HUDEP-2 (cell line): ENCODE measurements at regions not wholly inside any gene's neighbourhood (a gene's known extent, or its start where the extent isn't known, plus 50 kb on each side); places are given as distances from the start of the nearest gene placed in this dataset.

Experiments used
- DNase-seq, 76 experiments: peaks; one replicate each; lab custom pipeline; 2025; ENCODE audit not compliant: unreplicated experiment in 76 of 76; lab: John Stamatoyannopoulos, UW

DNA sequence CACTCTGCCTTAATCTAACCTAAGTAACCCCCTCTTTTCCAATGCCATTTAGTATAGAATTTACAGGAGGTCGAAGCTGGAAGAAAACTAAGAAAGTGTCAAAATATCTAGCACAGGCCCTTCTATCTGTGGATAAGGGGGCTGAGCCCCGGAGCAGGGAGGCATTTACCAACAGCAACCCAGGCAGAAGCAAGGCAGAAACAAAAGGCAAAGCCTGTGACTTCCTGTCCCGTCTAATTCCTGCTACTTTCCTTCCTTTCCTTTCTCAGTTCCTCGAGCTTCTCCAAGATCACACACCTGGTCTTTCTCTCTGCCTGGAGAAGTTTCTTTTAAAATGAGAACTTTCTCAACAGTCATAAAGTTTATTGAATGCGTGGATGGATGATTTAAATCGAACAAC is 146.0 kb downstream of the FOXA2 start:
- DNase-seq, result no peak

DNA sequence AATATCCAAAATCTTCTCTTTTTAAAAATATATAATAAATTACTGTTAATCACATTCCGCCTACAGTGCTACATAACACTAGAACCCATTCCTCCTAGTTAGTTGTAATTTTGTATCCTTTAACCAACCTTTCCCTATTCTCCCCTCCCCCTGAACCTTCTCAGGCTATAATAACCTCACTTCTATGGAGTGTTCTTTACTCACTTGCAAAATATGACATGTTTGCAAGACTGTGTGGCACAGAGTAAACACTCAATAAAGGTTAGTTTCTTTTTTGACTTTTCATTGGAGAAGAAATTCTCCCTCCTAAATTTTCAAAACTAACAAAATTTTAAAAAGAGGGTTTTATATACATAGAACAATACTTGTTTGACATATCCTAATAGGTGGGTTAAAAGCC is 147.0 kb downstream of the FOXA2 start:
- DNase-seq, result no peak

- no peak for DNase-seq
These were observed 153.0 kb downstream of the FOXA2 start for GRCh38 chr20:22431419-22431818.

DNA sequence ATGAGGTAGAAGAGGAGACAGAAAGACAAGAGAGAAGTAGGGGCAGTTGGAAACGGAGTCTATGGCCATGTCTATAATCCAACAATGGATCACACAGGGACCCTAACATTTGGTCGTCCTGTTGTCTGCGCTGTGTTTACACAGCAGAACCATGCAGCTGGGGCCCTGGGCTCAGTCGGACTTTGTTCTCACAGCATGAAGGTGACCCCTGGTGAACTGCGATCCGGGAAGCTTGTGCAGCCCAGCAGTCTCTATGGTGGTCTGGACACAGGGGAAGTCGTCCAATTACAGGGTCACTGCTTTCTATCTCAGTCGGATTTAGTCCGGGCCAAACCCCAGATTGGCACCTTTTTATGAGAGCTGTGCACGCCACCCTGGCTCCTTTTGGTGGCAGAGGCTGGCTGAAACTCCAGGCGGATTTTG is 153.6 kb downstream of the FOXA2 start:
- no peak for DNase-seq

- DNase-seq, result no peak
These were observed 154.1 kb downstream of the FOXA2 start for GRCh38 chr20:22430154-22430745.

DNA sequence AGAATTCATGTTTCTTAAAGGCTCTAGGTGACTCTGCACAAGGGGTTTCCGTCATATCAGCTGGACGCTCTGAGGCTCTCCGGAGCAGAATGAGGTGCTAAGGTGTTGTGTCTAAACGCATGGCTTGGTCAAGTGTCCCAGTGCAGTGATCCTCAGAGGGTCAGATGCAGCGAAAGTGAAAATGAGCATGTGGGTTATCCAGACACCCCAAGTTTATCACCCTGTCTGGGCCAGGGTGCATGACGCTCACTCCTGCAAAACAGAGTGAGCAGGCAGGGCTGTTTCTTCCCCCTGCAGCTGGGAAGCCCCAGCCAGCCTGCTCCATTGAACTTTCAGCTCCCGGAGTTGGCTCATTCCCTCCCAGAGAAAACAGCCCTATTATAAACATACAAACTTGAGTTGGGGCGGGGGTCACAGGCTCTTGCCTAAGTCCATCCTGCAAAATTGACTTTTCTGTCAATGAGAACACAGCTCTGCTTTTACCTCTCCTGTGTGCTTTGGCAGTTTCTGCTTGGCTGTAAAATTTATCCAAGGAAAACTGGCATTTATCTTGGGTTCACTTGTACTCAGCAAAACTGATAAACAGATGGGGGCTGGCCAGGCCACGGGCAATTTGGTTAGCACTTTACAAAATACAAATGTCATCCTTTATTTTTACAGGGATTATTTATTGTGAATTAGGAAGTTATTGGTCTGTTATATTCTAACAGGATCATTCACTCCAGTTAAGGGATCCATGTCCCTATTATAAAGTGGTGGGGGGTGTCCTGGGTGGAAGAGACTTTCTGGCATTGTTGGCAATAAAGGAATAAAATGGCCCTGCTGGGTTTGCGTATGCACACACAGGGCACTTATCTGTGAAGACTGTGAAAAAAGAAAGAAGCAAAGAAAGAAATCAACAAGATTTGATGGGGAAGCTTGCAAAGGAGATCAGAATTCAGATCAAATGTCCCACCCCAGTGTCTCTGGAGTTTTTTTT is 154.9 kb downstream of the FOXA2 start:
- DNase-seq, result no peak

DNA sequence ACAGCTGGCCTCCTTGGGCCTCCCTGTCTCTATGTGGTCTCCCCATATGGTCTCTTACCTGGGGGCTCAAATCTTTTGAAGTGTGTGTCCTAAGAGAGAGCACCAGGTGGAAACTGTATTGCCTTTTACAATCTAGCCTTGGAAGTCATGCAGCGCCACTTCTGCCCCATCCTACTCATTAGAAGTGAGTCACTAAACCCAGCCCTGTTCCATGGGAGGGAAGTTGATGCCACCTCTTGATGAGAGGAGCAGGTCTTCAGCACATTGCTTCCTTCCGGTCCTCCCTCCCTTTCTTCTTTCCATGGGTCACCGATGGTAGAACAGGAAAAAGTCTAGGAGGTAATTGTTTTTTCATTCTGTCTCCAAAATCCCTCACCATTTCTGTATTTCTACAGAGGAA is 156.3 kb downstream of the FOXA2 start:
- DNase-seq, result no peak

DNA sequence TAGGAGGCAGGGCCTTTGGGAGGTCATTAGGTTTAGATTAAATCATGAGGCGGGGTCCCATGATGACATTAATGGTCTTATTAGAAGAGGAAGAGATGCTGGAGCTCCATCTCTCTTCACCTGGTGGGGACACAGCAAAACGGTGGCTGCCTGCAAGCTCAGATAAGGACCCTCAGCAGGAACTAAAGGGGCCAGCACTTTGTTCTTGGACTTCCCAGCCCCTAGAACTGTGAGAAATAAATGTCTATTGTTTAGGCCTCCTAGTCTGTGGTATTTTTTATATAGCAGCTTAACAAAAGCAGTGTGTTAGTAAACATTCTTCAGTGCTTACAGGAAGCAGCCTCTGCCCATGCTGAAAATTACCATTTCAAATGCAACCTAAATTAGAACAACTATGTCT is 157.6 kb downstream of the FOXA2 start:
- DNase-seq, result no peak

DNA sequence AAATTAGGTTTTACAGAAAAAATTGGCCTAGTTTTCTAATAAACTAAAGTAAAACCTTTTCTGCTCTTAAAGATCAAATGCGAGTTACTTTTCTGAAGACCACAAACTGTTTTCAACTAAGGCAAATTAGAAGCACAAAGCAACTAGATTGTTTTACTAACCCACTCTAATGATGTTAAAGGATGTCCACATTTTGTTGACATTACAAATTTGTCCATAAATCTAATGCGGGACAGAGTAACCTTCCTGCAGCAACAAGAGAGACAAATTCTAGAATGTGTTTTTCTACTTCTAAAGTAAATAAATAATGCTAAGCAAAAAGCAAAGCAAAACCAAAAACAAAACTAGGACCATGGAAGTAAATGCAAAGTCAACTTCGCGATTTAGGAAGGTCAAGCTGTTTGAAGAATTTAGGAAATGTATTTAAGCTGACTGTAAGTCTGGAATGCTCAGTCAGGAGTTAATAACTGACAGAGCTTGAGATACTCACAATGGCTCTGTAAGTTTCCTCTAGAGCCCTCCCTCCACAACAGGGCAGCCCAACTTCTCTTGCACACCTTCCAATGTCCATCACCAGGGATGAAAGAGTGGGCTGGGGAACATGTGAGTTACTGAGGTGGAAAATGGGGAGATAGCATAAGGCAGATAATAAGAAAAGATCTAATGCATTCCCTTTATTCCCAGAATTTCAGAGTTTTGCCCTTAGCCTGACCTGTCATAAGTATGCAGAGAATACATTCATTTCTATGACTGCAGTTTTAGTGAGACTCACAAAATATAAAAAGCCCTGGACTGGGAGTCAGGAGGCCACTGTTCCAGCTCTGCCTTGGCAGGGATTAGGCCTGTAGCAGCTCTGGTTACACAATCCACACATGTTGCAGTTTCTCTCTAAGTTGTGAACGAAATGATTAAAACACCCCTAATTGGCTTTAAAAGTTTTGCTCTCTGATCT is 158.8 kb downstream of the FOXA2 start:
- no peak for DNase-seq

DNA sequence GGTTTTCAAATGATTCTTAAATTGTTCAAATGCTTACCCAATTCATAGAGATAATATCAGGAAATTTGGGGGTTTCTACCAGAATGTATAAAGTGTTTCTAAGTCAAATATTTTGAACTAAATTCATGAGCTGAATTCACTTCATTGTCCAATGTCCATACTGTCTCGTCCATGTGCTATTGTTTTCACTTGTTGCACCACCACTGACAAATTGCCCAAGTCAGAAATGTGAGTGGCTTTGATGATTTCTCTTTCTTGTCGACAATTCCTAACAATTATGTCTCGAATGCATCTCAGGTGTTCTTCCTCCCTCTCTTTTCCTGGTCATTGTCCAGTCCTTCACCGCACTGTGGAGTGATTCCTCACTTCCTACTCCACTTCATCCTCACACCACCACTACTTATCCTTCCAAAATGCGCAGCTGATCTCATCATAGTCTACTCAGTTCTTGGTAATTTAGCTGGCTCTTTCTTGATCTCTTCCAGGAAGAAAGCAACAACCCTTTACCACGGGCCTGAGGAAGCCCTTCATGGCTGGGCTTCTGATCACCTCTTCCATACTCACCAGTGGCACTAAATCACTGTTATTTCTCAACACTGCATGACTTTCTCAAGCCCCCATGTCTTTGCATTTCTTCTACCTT is 161.1 kb downstream of the FOXA2 start:
- DNase-seq, result no peak

GRCh38 chr20:22420116-22420598 is 164.2 kb downstream of the FOXA2 start:
- DNase-seq, result no peak

DNA sequence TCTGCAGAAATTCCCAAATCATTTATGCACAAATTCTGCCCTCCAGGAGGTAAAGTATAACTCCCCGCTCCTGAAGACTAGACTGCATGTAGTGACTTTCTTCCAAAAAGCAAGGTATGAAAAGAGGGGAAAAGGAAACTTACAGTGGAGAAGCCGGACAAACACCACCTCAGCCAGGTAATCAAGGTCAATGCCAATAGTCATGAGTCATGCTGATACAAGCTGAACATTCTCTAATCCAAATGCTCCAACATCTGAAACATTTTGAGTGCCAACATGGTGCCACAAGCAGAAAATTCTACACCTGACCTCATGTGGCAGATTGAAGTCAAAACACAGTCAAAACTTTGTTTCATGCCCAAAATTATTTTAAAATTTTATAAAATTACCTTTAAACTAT is 165.6 kb downstream of the FOXA2 start:
- no peak for DNase-seq

DNA sequence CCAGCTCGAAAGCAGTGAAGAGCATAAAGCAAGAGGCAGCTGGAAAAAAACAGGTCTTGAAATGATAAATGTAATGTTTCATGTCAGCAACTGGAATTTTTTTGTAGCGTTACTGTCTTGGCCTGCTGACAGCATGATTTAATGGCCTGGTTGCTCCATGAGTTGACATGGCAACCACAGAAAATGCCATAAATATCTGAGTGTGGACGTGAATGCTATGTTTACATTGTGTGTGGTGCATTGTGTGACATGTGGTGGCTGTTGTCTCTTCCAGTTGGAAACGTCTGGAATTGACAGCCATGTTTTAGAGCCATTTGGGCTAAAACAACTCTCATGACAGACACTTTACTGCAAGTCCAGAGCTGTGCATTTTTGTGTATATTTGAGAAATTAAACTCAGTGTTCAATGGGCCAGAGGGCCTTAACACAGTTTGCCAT is 170.0 kb downstream of the FOXA2 start:
- no peak for DNase-seq

GRCh38 chr20:22412977-22413868 is 171.1 kb downstream of the FOXA2 start:
- no peak for DNase-seq

- peak in 10 of 76 experiments; percentile 3 to 80 (median 50) for DNase-seq
These were observed 172.5 kb downstream of the FOXA2 start for GRCh38 chr20:22411627-22412450.

GRCh38 chr20:22411286-22411626 is 173.1 kb downstream of the FOXA2 start:
- DNase-seq, result no peak

DNA sequence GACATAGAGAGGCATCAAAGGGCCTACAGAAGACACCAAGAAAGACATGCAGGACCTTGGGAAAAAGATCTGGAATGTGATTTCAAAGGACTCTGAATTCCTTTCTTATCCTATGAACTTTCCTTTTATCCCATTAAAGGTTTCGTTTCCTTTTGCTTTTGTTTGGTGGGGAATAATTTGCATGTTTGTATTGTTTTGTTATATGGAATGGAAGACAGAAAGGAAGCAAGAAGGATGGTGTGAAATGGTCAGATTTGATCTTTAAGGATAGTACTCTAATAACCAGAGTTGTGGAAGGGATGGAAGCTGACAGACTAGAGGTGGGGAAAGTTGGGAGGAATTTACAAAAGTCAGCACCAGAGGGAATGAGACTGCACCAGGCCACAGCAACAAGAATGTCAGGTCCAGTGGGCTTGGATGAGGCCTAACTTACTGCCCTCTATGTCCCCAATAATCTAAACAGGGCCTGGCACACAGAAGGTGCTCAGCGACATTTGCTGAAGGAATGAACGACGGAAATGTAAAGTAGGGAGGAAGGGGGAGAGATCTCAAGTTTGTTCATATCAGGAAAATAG is 173.7 kb downstream of the FOXA2 start:
- DNase-seq, result no peak
